ENCODE measurements at regions not wholly inside any gene's neighbourhood (a gene's known extent, or its start where the extent isn't known, plus 50 kb on each side); places are given as distances from the start of the nearest gene placed in this dataset.
"Not testable (repeated sequence)": the region's sequence is repeated elsewhere in the genome, so short reads cannot be mapped to it uniquely, and the experiment has no call there.

DNA sequence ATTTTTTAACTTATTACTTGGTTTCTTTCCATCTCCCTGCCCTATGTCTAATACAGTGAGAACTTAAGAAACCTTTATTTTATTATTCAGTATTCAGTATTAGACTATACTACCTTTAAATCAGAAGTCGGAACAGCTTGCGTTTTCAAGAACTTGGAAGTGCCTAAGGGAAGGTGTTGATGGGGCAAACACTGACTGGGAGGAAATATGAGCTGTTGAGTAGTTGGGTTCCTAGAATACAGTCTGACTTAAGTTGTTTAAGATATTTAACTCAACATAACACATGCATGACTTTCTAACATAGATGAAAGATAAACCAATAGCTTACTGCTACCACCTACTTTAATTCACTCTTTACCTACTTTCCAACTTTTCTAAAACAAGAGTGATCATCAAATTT is 1048.1 kb downstream of the ROBO2 start:
- no peaks in the 10 kb centered on the region for H3K4me1 ChIP-seq (ENCODE audit: insufficient read depth, low read length)
- no peaks in the 10 kb centered on the region for H3K27me3 ChIP-seq (ENCODE audit: insufficient read depth, low read length)
- H3K4me3 ChIP-seq (ENCODE audit: insufficient read depth, low read length), result no peak overlapping the region
- H3K36me3 ChIP-seq (ENCODE audit: insufficient read depth, low read length), result no peaks in the 10 kb centered on the region
- no peak overlapping the region for H3K4me2 ChIP-seq (ENCODE audit: insufficient read depth, low read length)
- TF ChIP-seq, protein P1, sequence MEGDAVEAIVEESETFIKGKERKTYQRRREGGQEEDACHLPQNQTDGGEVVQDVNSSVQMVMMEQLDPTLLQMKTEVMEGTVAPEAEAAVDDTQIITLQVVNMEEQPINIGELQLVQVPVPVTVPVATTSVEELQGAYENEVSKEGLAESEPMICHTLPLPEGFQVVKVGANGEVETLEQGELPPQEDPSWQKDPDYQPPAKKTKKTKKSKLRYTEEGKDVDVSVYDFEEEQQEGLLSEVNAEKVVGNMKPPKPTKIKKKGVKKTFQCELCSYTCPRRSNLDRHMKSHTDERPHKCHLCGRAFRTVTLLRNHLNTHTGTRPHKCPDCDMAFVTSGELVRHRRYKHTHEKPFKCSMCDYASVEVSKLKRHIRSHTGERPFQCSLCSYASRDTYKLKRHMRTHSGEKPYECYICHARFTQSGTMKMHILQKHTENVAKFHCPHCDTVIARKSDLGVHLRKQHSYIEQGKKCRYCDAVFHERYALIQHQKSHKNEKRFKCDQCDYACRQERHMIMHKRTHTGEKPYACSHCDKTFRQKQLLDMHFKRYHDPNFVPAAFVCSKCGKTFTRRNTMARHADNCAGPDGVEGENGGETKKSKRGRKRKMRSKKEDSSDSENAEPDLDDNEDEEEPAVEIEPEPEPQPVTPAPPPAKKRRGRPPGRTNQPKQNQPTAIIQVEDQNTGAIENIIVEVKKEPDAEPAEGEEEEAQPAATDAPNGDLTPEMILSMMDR (IDR thresholded peaks at IDR 0.05; ENCODE audit: extremely low read depth, low read depth, low read length), result no peak
- no peak for DNase-seq (ENCODE audit: insufficient read length, low spot score, missing footprints)
- H2AFZ ChIP-seq (ENCODE audit: low read length), result no peak overlapping the region
- no peaks in the 10 kb centered on the region for H3K79me2 ChIP-seq (ENCODE audit: insufficient read depth, low read length)
- H4K20me1 ChIP-seq (ENCODE audit: insufficient read depth, low read length), result no peaks in the 10 kb centered on the region
- no peak overlapping the region for H3K27ac ChIP-seq (ENCODE audit: low read depth, low read length)
- no peaks in the 10 kb centered on the region for H3K9me3 ChIP-seq (ENCODE audit: low read depth, low read length)

DNA sequence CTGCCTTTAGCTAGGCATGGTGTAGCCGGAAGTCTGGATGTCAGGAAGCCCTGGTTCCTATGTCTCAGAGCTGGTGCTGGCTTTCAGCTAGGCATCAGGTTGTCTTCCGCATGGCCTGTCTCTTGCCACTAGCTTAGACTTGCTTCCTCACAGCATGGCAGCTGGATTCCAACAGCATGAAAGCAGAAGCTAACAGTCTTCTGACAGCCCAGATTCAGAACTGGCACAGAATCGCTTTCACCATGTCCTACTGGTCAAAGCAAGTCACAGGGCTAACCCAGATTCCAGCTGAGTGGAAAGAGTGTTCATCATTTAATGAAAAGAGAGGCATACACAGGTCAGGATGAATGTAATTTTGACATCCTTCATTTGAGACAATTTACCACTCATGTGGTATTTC is 1050.5 kb downstream of the ROBO2 start:
- Histone ChIP-seq H3K9me3 (ENCODE audit: low read depth, low read length) (no peaks in the 10 kb centered on the region), H2AFZ (ENCODE audit: low read length) (no peak overlapping the region), H3K79me2 (ENCODE audit: insufficient read depth, low read length) (no peaks in the 10 kb centered on the region), H3K4me1 (ENCODE audit: insufficient read depth, low read length) (no peaks in the 10 kb centered on the region), H3K4me2 (ENCODE audit: insufficient read depth, low read length) (no peak overlapping the region), H3K4me3 (ENCODE audit: insufficient read depth, low read length) (no peak overlapping the region), H3K36me3 (ENCODE audit: insufficient read depth, low read length) (no peaks in the 10 kb centered on the region), H4K20me1 (ENCODE audit: insufficient read depth, low read length) (no peaks in the 10 kb centered on the region), H3K27me3 (ENCODE audit: insufficient read depth, low read length) (no peaks in the 10 kb centered on the region), H3K27ac (ENCODE audit: low read depth, low read length) (no peak overlapping the region)
- TF ChIP-seq, protein P1 (IDR thresholded peaks at IDR 0.05; ENCODE audit: extremely low read depth, low read depth, low read length), result no peak
- no peak for DNase-seq (ENCODE audit: insufficient read length, low spot score, missing footprints)

DNA sequence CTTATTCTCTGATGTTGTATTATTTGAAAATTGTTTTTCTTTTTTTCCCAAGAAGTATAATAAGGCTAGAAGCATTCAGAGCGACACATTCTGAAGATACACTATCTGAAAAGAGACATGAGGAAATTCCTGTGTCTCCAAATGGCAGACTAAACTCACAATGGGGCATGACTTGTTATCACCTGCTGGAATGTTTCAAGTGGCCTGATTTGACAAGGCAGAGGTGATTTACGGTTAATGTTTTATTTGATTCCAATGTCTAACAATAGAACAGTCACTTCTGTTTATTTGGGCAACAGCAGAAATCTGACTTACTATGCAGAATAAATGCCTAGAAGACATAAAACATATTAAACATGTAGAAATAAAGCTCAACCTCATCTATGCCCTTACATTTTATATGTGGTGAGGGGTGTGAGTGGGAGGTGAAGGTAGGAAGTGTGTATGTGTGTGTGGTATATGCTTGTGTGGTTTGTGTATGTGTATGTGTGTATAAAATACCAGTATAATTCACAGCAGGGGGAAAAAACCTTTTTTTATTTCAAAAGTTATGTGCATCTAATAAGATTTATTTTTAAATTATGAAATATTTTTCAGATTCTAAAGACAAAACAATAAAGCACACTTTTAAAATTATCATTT is 1051.7 kb downstream of the ROBO2 start:
- no peak overlapping the region for H3K27ac ChIP-seq (ENCODE audit: low read depth, low read length)
- no peaks in the 10 kb centered on the region for H3K36me3 ChIP-seq (ENCODE audit: insufficient read depth, low read length)
- no peaks in the 10 kb centered on the region for H3K79me2 ChIP-seq (ENCODE audit: insufficient read depth, low read length)
- H3K27me3 ChIP-seq (ENCODE audit: insufficient read depth, low read length), result no peaks in the 10 kb centered on the region
- no peak for DNase-seq (ENCODE audit: insufficient read length, low spot score, missing footprints)
- no peak overlapping the region for H3K4me3 ChIP-seq (ENCODE audit: insufficient read depth, low read length)
- no peak overlapping the region for H2AFZ ChIP-seq (ENCODE audit: low read length)
- H3K4me2 ChIP-seq (ENCODE audit: insufficient read depth, low read length), result no peak overlapping the region
- H3K4me1 ChIP-seq (ENCODE audit: insufficient read depth, low read length), result no peaks in the 10 kb centered on the region
- TF ChIP-seq, protein P1 (IDR thresholded peaks at IDR 0.05; ENCODE audit: extremely low read depth, low read depth, low read length), result no peak
- H4K20me1 ChIP-seq (ENCODE audit: insufficient read depth, low read length), result no peaks in the 10 kb centered on the region
- H3K9me3 ChIP-seq (ENCODE audit: low read depth, low read length), result no peaks in the 10 kb centered on the region

DNA sequence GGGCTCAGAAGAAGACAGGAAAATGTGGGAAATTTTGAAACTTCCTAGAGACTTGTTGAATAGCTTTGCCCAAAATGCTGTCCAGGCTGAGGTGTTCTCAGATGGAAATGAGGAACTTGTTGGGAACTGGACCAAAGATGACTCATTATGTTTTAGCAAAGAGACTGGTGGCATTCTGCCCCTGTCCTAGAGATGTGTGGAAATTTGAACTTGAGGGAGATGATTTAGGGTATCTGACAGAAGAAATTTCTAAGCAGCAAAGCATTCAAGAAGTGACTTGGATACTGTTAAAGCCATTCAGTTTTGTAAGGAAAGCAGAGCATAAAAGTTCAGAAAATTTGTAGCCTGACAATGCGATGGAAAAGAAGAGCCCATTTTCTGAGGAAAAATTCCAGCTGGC is 1052.7 kb downstream of the ROBO2 start:
- not testable (repeated sequence) for H3K9me3 ChIP-seq (ENCODE audit: low read depth, low read length); H4K20me1 ChIP-seq (ENCODE audit: insufficient read depth, low read length); DNase-seq (ENCODE audit: insufficient read length, low spot score, missing footprints); H2AFZ ChIP-seq (ENCODE audit: low read length); H3K27ac ChIP-seq (ENCODE audit: low read depth, low read length); H3K4me1 ChIP-seq (ENCODE audit: insufficient read depth, low read length); H3K4me3 ChIP-seq (ENCODE audit: insufficient read depth, low read length); H3K4me2 ChIP-seq (ENCODE audit: insufficient read depth, low read length); H3K79me2 ChIP-seq (ENCODE audit: insufficient read depth, low read length); H3K27me3 ChIP-seq (ENCODE audit: insufficient read depth, low read length); H3K36me3 ChIP-seq (ENCODE audit: insufficient read depth, low read length)

Data from osteoblast (primary cell).